ENCODE measurements at regions not wholly inside any gene's neighbourhood (a gene's known extent, or its start where the extent isn't known, plus 50 kb on each side); places are given as distances from the start of the nearest gene placed in this dataset.
"Not testable (repeated sequence)": the region's sequence is repeated elsewhere in the genome, so short reads cannot be mapped to it uniquely, and the experiment has no call there.

DNA sequence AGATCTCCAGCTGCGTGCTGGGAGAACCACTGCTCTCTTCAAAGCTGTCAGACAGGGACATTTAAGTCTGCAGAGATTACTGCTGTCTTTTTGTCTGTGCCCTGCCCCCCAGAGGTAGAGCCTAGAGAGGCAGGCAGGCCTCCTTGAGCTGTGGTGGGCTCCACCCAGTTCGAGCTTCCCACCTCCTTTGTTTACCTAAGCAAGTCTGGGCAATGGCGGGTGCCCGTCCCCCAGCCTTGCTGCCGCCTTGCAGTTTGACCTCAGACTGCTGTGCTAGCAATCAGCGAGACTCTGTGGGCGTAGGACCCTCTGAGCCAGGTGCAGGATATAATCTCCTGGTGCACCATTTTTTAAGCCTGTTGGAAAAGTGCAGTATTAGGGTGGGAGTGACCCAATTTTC, 128.6 kb downstream of the ACTR3 start:
- H3K4me3 ChIP-seq; H3K4me1 ChIP-seq; ATAC-seq; H3K27me3 ChIP-seq; DNase-seq; H3K36me3 ChIP-seq; intact Hi-C loops (cut with DNase I); H3K27ac ChIP-seq; H3K9me3 ChIP-seq: not testable (repeated sequence)

DNA sequence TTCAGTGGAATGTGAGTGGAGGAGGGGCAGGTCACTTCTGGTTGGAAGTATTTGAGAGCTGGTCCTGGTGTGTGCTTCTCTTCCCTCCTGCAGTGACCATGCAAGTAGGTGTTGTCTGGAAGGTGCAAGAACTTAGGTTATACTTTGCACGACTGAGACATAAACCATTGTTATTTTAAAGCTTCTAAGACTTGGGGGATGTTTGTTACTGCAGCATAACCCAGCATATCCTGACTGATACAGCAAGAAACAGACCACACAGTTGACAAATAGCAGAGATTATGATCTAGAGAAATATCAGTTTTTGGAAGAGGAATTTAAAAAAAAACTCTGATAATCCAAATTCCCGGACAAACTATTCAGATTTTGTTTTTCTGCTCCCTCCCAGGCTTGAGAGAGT, 130.8 kb downstream of the ACTR3 start:
- H3K9me3 ChIP-seq, result no peaks in the 10 kb centered on the region
- TF ChIP-seq, protein P1, sequence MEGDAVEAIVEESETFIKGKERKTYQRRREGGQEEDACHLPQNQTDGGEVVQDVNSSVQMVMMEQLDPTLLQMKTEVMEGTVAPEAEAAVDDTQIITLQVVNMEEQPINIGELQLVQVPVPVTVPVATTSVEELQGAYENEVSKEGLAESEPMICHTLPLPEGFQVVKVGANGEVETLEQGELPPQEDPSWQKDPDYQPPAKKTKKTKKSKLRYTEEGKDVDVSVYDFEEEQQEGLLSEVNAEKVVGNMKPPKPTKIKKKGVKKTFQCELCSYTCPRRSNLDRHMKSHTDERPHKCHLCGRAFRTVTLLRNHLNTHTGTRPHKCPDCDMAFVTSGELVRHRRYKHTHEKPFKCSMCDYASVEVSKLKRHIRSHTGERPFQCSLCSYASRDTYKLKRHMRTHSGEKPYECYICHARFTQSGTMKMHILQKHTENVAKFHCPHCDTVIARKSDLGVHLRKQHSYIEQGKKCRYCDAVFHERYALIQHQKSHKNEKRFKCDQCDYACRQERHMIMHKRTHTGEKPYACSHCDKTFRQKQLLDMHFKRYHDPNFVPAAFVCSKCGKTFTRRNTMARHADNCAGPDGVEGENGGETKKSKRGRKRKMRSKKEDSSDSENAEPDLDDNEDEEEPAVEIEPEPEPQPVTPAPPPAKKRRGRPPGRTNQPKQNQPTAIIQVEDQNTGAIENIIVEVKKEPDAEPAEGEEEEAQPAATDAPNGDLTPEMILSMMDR (IDR thresholded peaks at IDR 0.05), result no peak
- DNase-seq (no peak), ATAC-seq (no peak)
- no peaks in the 10 kb centered on the region for H3K27me3 ChIP-seq
- H3K27ac ChIP-seq, result no peak overlapping the region
- no peaks in the 10 kb centered on the region for H3K36me3 ChIP-seq
- intact Hi-C loops (cut with DNase I), result no loop called here
- no peak overlapping the region for H3K4me3 ChIP-seq
- H3K4me1 ChIP-seq, result no peaks in the 10 kb centered on the region

DNA sequence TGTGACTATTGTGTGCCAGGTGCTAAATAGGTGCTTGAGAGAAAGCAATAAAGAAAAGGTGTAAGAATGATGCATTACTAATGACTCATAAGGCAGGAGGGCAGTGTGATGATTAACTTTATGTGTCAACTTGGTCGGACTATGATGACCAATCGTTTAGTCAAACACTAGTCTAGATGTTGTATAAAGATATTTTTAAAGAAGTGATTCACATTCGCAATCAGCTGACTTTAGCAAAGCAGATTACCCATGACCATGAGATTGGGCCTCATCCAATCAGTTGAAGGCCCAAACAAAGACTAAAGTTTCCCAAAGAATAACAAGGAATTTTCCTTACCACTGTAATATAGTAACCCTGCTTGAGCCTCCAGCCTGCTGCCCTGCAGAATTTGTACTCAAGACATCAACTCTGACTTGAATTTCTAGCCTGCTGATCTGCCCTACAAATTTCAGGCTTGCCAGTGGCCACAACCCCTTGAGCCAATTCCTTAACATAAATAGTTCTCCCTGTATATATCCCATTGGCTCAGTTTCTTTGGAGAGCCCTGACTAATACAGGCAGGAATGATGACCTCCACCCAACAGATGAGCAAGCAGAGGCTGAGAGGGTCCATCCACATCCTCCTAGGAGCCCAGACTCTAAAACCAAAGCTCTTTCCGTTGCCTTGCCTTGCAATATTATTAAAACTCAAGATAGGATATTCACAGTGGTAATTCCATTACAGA, 132.6 kb downstream of the ACTR3 start:
- no peak for DNase-seq
- Histone ChIP-seq H3K4me1 (no peaks in the 10 kb centered on the region), H3K4me3 (no peak overlapping the region), H3K27me3 (no peaks in the 10 kb centered on the region), H3K27ac (no peak overlapping the region), H3K36me3 (no peaks in the 10 kb centered on the region), H3K9me3 (no peaks in the 10 kb centered on the region)
- intact Hi-C loops (cut with DNase I), result no loop called here
- TF ChIP-seq, protein P1 (IDR thresholded peaks at IDR 0.05), result no peak
- ATAC-seq, result peak; percentile 50

DNA sequence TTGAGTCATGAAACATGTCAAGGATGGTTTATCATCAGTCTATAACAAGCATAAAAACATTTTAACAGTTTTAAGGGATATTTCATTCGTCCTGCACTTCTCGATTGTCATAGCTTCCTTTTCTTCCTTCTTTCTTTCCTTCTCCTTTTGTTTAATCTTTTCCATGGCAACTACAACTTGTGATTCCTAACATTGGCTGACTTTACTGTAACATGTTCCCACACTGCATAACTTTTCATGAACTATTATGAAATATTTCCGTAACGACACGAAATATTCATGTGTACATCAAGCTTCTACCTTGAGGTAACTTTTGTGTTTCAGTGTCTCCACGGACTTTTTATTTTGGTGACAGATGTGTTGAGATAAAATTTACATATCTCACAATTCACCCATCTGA, 134.4 kb downstream of the ACTR3 start:
- no peaks in the 10 kb centered on the region for H3K36me3 ChIP-seq
- H3K27ac ChIP-seq, result no peak overlapping the region
- ATAC-seq, result no peak

DNA sequence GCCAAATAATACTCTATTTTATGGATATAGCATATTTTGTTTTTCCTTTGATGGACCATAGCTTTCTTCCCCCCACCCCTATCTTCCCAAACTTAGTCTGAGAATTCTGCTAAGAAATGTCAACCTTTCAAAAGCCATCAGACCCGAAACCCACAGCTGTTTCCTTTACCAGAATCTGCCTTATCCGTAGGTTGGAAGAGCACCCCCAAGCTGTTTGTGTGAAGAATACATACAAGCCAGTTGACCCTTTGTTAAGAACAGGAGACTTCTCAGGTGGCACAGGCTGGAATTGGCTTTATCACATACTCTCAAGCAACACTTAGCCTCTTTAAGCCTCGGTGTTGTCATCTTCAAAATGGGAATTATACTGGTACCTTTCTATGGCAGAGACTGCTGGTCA, 135.1 kb downstream of the ACTR3 start:
- TF ChIP-seq, protein P1 (IDR thresholded peaks at IDR 0.05), result no peak
- DNase-seq (no peak), ATAC-seq (no peak)
- H3K4me1 ChIP-seq, result no peaks in the 10 kb centered on the region
- no peaks in the 10 kb centered on the region for H3K36me3 ChIP-seq
- no peak overlapping the region for H3K27ac ChIP-seq
- no peak overlapping the region for H3K4me3 ChIP-seq
- peaks cover 0 to 5% of the 10 kb centered on the region in 2 donors for H3K9me3 ChIP-seq
- no peaks in the 10 kb centered on the region for H3K27me3 ChIP-seq
- intact Hi-C loops (cut with DNase I), result no loop called here

More for the DNA sequence above, 134.4 kb downstream of the ACTR3 start:
- Histone ChIP-seq H3K9me3 (peaks cover 0 to 5% of the 10 kb centered on the region in 2 donors), H3K4me3 (no peak overlapping the region), H3K27me3 (no peaks in the 10 kb centered on the region), H3K4me1 (no peaks in the 10 kb centered on the region)
- TF ChIP-seq, protein P1 (IDR thresholded peaks at IDR 0.05), result no peak
- no peak for DNase-seq
- intact Hi-C loops (cut with DNase I), result no loop called here

DNA sequence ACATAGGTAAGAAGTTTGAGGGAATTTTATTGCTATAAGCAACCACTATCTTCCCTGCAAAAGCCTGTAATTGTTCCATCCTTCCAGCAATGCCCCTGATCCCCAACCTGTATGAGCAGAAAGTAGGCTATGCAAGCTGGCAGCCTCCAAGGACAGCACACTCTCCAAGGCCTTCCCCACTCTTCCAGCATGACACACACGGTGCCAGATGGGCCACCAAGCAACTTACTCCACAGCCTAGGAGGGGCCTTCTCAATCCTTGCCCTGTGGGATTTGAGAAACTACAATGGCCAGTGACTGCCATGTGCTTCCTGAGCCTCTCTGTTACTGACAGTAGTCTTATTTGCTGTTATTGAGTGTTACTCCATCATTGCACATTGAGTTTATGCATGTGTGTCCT, 137.5 kb downstream of the ACTR3 start:
- Histone ChIP-seq H3K4me1 (no peaks in the 10 kb centered on the region), H3K4me3 (no peak overlapping the region), H3K36me3 (no peaks in the 10 kb centered on the region), H3K27ac (no peak overlapping the region), H3K27me3 (peaks cover 0 to 5% of the 10 kb centered on the region in 2 donors), H3K9me3 (peaks cover 0 to 5% of the 10 kb centered on the region in 2 donors)
- TF ChIP-seq, protein P1 (IDR thresholded peaks at IDR 0.05), result no peak
- ATAC-seq, result no peak
- no peak for DNase-seq
- intact Hi-C loops (cut with DNase I), result no loop called here

Measured in left lung (tissue), 4 donors.